ENCODE measurements at regions not wholly inside any gene's neighbourhood (a gene's known extent, or its start where the extent isn't known, plus 50 kb on each side); places are given as distances from the start of the nearest gene placed in this dataset.

- no peak for TF ChIP-seq CTCF (tag by site-specific recombination; IDR thresholded peaks at IDR 0.05)
- TF ChIP-seq KLF1 (tag by site-specific recombination; IDR thresholded peaks at IDR 0.05) = no peak
- no peak for TF ChIP-seq ZNF121 (tag by site-specific recombination; IDR thresholded peaks at IDR 0.05)
- no peak for TF ChIP-seq TSHZ1 (tag by site-specific recombination; IDR thresholded peaks at IDR 0.05; ENCODE audit: borderline replicate concordance)
- no peak for TF ChIP-seq ZNF433 (tag by site-specific recombination; IDR thresholded peaks at IDR 0.05; ENCODE audit: low read depth)
- TF ChIP-seq MYNN (tag by site-specific recombination; IDR thresholded peaks at IDR 0.05; ENCODE audit: borderline replicate concordance) = no peak
- no peak for TF ChIP-seq OSR2 (tag by site-specific recombination; IDR thresholded peaks at IDR 0.05)
- TF ChIP-seq ZNF138 (tag by site-specific recombination; IDR thresholded peaks at IDR 0.05; ENCODE audit: borderline replicate concordance) = no peak
- TF ChIP-seq REST (tag by site-specific recombination; IDR thresholded peaks at IDR 0.05) = no peak
- TF ChIP-seq ZEB2 (tag by site-specific recombination; IDR thresholded peaks at IDR 0.05) = no peak
- TF ChIP-seq ZNF10 (tag by site-specific recombination; IDR thresholded peaks at IDR 0.05) = no peak
Observed at GRCh38 chr13:90396266-90396665, 951.2 kb upstream of the MIR17HG start.

Data from HEK293 (cell line).